ENCODE measurements at regions not wholly inside any gene's neighbourhood (a gene's known extent, or its start where the extent isn't known, plus 50 kb on each side); places are given as distances from the start of the nearest gene placed in this dataset.

DNA sequence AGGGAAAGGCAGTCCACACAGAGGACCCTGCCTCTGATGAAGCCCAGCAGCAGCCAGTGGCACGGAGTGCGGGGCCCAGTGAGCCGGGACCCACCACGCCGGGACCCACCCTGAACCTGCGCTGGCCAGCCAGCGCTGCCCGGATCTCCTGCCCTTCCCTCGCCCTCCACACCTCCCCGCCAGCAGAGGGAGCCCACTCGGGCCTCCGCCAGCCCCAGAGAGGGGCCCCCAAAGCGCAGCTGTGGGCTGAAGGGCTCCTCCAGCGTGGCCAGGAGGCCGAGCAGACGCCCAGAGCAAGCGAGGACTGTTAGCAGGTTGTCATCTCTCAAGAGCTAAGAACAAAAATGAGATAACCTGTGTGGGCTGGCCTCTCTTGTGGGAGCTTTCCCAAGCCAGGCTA, 81.3 kb upstream of the ATP10A start:
- Histone ChIP-seq H3K27ac (no peak overlapping the region), H3K9ac (ENCODE audit: low read depth in 2 of 2, low read length in 2 of 2) (no peak overlapping the region), H3K27me3 (no peaks in the 10 kb centered on the region), H3K9me3 (no peaks in the 10 kb centered on the region), H3K4me1 (no peaks in the 10 kb centered on the region), H3K36me3 (no peaks in the 10 kb centered on the region), H3K4me3 (no peak overlapping the region)
- DNase-seq = no peak
- no peak for TF ChIP-seq CTCF (IDR thresholded peaks at IDR 0.05)
- intact Hi-C loops (cut with DNase I) = loop anchor here (10.0 kb wide), 1 partner anchor 80 kb away; no protein-coding TSS in a partner anchor

- Histone ChIP-seq H3K27me3 (no peaks in the 10 kb centered on the region), H3K4me3 (no peak overlapping the region), H3K36me3 (no peaks in the 10 kb centered on the region), H3K9ac (ENCODE audit: low read depth in 2 of 2, low read length in 2 of 2) (no peak overlapping the region), H3K9me3 (no peaks in the 10 kb centered on the region), H3K4me1 (no peaks in the 10 kb centered on the region), H3K27ac (no peak overlapping the region)
- intact Hi-C loops (cut with DNase I) = loop anchor here (10.0 kb wide), 1 partner anchor 81 kb away; no protein-coding TSS in a partner anchor
- no peak for TF ChIP-seq CTCF (IDR thresholded peaks at IDR 0.05)
- no peak for DNase-seq
Observed at GRCh38 chr15:25943831-25944230, 80.7 kb upstream of the ATP10A start.

GRCh38 chr15:25939122-25939521, 76.0 kb upstream of the ATP10A start:
- no peaks in the 10 kb centered on the region for H3K9me3 ChIP-seq
- no peak for DNase-seq
- intact Hi-C loops (cut with DNase I) = no loop called here
- no peaks in the 10 kb centered on the region for H3K36me3 ChIP-seq
- no peak for TF ChIP-seq CTCF (IDR thresholded peaks at IDR 0.05)
- no peak overlapping the region for H3K27ac ChIP-seq
- no peaks in the 10 kb centered on the region for H3K27me3 ChIP-seq
- no peak overlapping the region for H3K4me3 ChIP-seq
- H3K4me1 ChIP-seq = no peaks in the 10 kb centered on the region
- H3K9ac ChIP-seq (ENCODE audit: low read depth in 2 of 2, low read length in 2 of 2) = no peak overlapping the region

DNA sequence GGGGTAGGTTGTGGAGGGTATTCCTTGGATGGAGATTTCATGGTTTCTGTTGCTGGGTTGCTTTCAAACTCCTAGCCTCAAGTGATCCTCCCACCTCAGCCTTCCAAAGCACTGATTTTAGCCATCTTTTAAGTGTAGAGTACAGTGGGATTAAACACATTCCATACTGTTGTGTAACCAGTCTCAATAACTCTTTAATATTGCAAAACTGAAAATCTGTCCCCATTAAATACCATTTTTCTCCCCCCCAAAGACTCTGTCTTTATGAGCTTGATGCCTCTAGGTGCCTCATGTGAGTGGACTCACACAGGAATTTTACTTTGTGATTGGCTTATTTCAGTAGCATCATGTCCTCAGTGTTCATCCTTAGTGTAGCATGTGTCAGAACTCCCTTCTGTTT, 74.7 kb upstream of the ATP10A start:
- no peak for TF ChIP-seq CTCF (IDR thresholded peaks at IDR 0.05)
- Histone ChIP-seq H3K9me3 (no peaks in the 10 kb centered on the region), H3K27me3 (no peaks in the 10 kb centered on the region), H3K36me3 (no peaks in the 10 kb centered on the region), H3K4me1 (no peaks in the 10 kb centered on the region), H3K9ac (ENCODE audit: low read depth in 2 of 2, low read length in 2 of 2) (no peak overlapping the region), H3K27ac (no peak overlapping the region), H3K4me3 (no peak overlapping the region)
- no peak for DNase-seq
- intact Hi-C loops (cut with DNase I) = no loop called here

- DNase-seq = no peak
- H3K9me3 ChIP-seq = no peaks in the 10 kb centered on the region
- no peaks in the 10 kb centered on the region for H3K4me1 ChIP-seq
- no peak for TF ChIP-seq CTCF (IDR thresholded peaks at IDR 0.05)
- no peaks in the 10 kb centered on the region for H3K36me3 ChIP-seq
- no peak overlapping the region for H3K4me3 ChIP-seq
- no peak overlapping the region for H3K9ac ChIP-seq (ENCODE audit: low read depth in 2 of 2, low read length in 2 of 2)
- no peaks in the 10 kb centered on the region for H3K27me3 ChIP-seq
- intact Hi-C loops (cut with DNase I) = no loop called here
- H3K27ac ChIP-seq = no peak overlapping the region
Observed at GRCh38 chr15:25936004-25936403, 72.9 kb upstream of the ATP10A start.

All from colonic mucosa (tissue), 4 donors.